ENCODE measurements at regions not wholly inside any gene's neighbourhood (a gene's known extent, or its start where the extent isn't known, plus 50 kb on each side); places are given as distances from the start of the nearest gene placed in this dataset.
A peak's percentile ranks its signal among the peaks of the same experiment; 100 is the strongest.

GRCh38 chr14:76956316-76957090 lies 72.0 kb downstream of the IRF2BPL start:
- TF ChIP-seq REST (IDR thresholded peaks at IDR 0.05; ENCODE audit: insufficient replicate concordance, low read depth), result no peak
- peak; percentile 63; the same call in 1 of the 2 replicates for TF ChIP-seq SPI1 (IDR thresholded peaks at IDR 0.05; ENCODE audit: borderline replicate concordance, low read depth)
- DNase-seq (ENCODE audit: low read depth in 1 of 2, low spot score in 1 of 2), result peak; percentile 69 to 87
- peak overlapping the region; percentile 74 for H3K27ac ChIP-seq (replicated peaks)
- H3K27me3 ChIP-seq (ENCODE audit: insufficient read depth, poor library complexity, severe bottlenecking), result no peaks in the 10 kb centered on the region
- H3K4me3 ChIP-seq (replicated peaks; ENCODE audit: insufficient read depth, low read length), result peak overlapping the region; percentile 29

DNA sequence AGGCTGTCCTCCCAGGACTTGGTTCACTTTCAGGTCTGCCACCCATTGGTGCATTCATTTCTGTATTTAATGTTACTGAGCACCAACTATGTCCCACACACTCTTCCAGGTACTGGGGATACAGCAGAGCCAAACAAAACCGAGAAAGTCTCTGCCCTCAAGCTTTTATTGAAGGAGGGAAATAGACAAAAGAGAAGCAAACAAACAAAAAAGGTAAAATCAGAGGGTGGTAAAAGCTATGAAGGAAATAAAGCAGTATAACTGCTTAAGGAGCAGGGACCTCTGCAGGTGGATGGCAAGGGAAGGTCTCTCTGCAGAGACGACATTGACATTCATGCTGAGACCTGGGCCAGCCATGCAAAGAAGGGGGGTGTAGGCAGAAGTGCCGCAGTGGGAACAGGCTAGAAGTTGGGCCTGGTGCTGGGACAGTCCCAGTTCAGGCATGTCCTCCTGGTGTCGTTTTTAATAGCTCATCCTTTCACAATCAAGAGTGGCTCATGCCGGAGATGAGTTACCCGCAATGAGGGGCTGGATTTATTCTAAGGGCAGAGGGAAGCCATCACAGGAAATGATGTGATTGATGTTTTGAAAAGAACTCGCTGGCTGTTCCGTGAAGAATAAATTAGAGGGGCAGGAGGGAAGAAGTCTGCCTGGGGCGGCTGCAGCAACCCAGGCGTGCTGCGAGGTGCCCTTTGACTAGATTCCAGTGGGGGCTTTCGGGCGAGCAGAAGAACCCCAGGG lies 72.8 kb downstream of the IRF2BPL start:
- peak in 1 of 2 experiments; percentile 32 for DNase-seq (ENCODE audit: low read depth in 1 of 2, low spot score in 1 of 2)
- no peaks in the 10 kb centered on the region for H3K27me3 ChIP-seq (ENCODE audit: insufficient read depth, poor library complexity, severe bottlenecking)

DNA sequence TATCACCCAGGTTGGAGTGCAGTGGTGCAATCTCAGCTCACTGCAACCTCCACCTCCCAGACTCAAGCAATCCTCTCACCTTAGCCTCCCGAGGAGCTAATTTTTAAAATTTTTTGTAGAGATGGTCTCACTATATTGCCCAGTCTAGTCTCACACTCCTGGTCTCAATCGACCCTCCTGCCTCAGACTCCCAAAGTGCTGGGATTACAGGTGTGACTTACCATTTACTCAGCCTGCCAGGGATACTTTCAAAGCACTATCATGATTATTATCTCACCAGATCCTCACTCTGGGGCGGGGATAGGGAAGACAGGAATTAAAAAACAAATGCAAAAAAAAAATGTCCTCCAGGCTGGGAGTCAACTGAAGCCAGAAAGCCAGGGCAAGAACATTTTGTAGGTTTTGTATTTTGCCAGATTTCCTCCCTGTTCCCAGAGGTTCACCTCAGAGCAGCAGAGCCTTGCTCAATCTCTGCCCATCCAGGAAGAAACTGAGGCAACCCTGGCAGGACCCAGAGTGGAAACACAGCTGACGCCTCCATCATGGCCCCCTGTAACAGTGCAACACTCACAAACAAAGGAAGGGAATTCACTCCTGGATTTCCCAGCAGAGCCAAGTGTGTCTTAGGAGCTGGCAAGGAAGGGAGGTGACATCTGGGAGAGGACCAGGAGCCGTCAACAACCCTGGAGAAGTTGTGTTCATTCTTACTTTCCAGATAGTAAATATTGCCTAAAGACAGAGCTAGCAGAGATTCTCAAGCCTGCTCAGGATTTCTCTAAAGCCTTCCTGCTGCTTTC lies 73.9 kb downstream of the IRF2BPL start:
- DNase-seq (ENCODE audit: low read depth in 1 of 2, low spot score in 1 of 2), result no peak
- no peak overlapping the region for H3K27ac ChIP-seq (replicated peaks)
- TF ChIP-seq REST (IDR thresholded peaks at IDR 0.05; ENCODE audit: insufficient replicate concordance, low read depth) (no peak), POLR2AphosphoS5 (IDR thresholded peaks at IDR 0.05; ENCODE audit: low read depth) (no peak)
- TF ChIP-seq, protein P1, sequence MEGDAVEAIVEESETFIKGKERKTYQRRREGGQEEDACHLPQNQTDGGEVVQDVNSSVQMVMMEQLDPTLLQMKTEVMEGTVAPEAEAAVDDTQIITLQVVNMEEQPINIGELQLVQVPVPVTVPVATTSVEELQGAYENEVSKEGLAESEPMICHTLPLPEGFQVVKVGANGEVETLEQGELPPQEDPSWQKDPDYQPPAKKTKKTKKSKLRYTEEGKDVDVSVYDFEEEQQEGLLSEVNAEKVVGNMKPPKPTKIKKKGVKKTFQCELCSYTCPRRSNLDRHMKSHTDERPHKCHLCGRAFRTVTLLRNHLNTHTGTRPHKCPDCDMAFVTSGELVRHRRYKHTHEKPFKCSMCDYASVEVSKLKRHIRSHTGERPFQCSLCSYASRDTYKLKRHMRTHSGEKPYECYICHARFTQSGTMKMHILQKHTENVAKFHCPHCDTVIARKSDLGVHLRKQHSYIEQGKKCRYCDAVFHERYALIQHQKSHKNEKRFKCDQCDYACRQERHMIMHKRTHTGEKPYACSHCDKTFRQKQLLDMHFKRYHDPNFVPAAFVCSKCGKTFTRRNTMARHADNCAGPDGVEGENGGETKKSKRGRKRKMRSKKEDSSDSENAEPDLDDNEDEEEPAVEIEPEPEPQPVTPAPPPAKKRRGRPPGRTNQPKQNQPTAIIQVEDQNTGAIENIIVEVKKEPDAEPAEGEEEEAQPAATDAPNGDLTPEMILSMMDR (IDR thresholded peaks at IDR 0.05; ENCODE audit: insufficient read depth, low read length), result no peak
- no peaks in the 10 kb centered on the region for H3K27me3 ChIP-seq (ENCODE audit: insufficient read depth, poor library complexity, severe bottlenecking)
- no peak overlapping the region for H3K4me3 ChIP-seq (replicated peaks; ENCODE audit: insufficient read depth, low read length)

More for the DNA sequence above, 72.8 kb downstream of the IRF2BPL start:
- TF ChIP-seq REST (IDR thresholded peaks at IDR 0.05; ENCODE audit: insufficient replicate concordance, low read depth), result no peak
- no peak for TF ChIP-seq POLR2AphosphoS5 (IDR thresholded peaks at IDR 0.05; ENCODE audit: low read depth)
- no peak for TF ChIP-seq GABPA (IDR thresholded peaks at IDR 0.05; ENCODE audit: low read depth)
- no peak for TF ChIP-seq SPI1 (IDR thresholded peaks at IDR 0.05; ENCODE audit: borderline replicate concordance, low read depth)
- TF ChIP-seq, protein P1 (IDR thresholded peaks at IDR 0.05; ENCODE audit: insufficient read depth, low read length), result no peak
- Histone ChIP-seq H3K4me3 (replicated peaks; ENCODE audit: insufficient read depth, low read length) (peak overlapping the region; percentile 29), H3K27ac (replicated peaks) (peak overlapping the region; percentile 74)
